Neural cell (in vitro differentiated cells): ENCODE measurements at regions not wholly inside any gene's neighbourhood (a gene's known extent, or its start where the extent isn't known, plus 50 kb on each side); places are given as distances from the start of the nearest gene placed in this dataset.

Experiments
- H2AFZ ChIP-seq: fragments of 200-600, 300-800 bp; sonication (generic), shearing (Covaris generic); 2 replicates; pipeline ENCODE4 v1.6.0; 2014; ENCODE audit warnings: low read depth, mild to moderate bottlenecking, antibody characterized with exemption, low read length, moderate library complexity
- H3F3A ChIP-seq: fragments of 200-600 bp; shearing (Covaris generic); 2 replicates; pipeline ENCODE4 v1.6.1; 2016; ENCODE audit warnings: mild to moderate bottlenecking, moderate library complexity, mixed read lengths, antibody characterized with exemption, low read length; ENCODE audit not compliant: insufficient read depth, poor library complexity, severe bottlenecking
- H3K27ac ChIP-seq: fragments of 200-600, 300-800 bp; sonication (generic), shearing (Covaris generic); 2 replicates; pipeline ENCODE4 v1.5.1; 2014; ENCODE audit warnings: mild to moderate bottlenecking, low read length, moderate library complexity
- H3K27me3 ChIP-seq: fragments of 300-800, 200-600 bp; sonication (generic), shearing (Covaris generic); 2 replicates; pipeline ENCODE4 v1.6.0; 2014; ENCODE audit warnings: mild to moderate bottlenecking, low read depth, low read length, moderate library complexity; ENCODE audit not compliant: insufficient read depth
- H3K36me3 ChIP-seq: fragments of 300-800, 200-600 bp; sonication (generic), shearing (Covaris generic); 2 replicates; pipeline ENCODE4 v1.5.1; 2014; ENCODE audit warnings: mild to moderate bottlenecking, antibody characterized with exemption, low read length, moderate library complexity; ENCODE audit not compliant: insufficient read depth
- H3K4me2 ChIP-seq: fragments of 300-800, 200-600 bp; sonication (generic), shearing (Covaris generic); 2 replicates; pipeline ENCODE4 v1.6.0; 2014; ENCODE audit warnings: mild to moderate bottlenecking, low read length
- H3K4me3 ChIP-seq: fragments of 300-800, 200-600 bp; sonication (generic), shearing (Covaris generic); 2 replicates; pipeline ENCODE4 v1.5.1; 2014; ENCODE audit warnings: mild to moderate bottlenecking, low read length, moderate library complexity
- H3K79me2 ChIP-seq: fragments of 200-600 bp; shearing (Covaris generic); replicated peaks from 2 replicates; pipeline ENCODE4 v1.6.0; 2014; ENCODE audit warnings: mild to moderate bottlenecking, low read length, moderate library complexity; ENCODE audit not compliant: insufficient read depth
- H3K9ac ChIP-seq: fragments of 300-800, 200-600 bp; sonication (generic), shearing (Covaris generic); 2 replicates; pipeline ENCODE4 v1.6.1; 2016; ENCODE audit warnings: mild to moderate bottlenecking, low read length, mixed read lengths
- H3K9me2 ChIP-seq: fragments of 200-600 bp; shearing (Covaris generic); 2 replicates; pipeline ENCODE4 v1.6.1; 2016; ENCODE audit warnings: mild to moderate bottlenecking, low read length, mixed read lengths; ENCODE audit not compliant: insufficient read depth
- H3K9me3 ChIP-seq: fragments of 200-600, 300-800 bp; sonication (generic), shearing (Covaris generic); 2 replicates; pipeline ENCODE4 v1.6.1; 2016; ENCODE audit warnings: mild to moderate bottlenecking, mixed run types, low read length, moderate library complexity, mixed read lengths
- H4K20me1 ChIP-seq: fragments of 200-600 bp; shearing (Covaris generic); 2 replicates; pipeline ENCODE4 v1.6.1; 2016; ENCODE audit warnings: mild to moderate bottlenecking, mixed run types; ENCODE audit not compliant: insufficient read depth
- CTCF ChIP-seq: fragments of 450-650 bp; IDR thresholded peaks from 2 replicates; pipeline ENCODE4 v1.5.1; 2014; ENCODE audit warnings: antibody characterized with exemption, mild to moderate bottlenecking, moderate library complexity; ENCODE audit not compliant: poor library complexity, severe bottlenecking
- EP300 ChIP-seq: fragments of 450-650 bp; conservative IDR thresholded peaks from 2 replicates; pipeline ENCODE4 v1.6.1; 2014; ENCODE audit warnings: antibody characterized with exemption, mild to moderate bottlenecking, moderate library complexity; ENCODE audit not compliant: poor library complexity, severe bottlenecking
- EZH2 ChIP-seq: fragments of 200-600, 300-800 bp; shearing (Covaris generic), sonication (generic); IDR thresholded peaks from 2 replicates; pipeline ENCODE4 v1.6.1; 2014; ENCODE audit warnings: antibody characterized with exemption, low read length, borderline replicate concordance, mild to moderate bottlenecking; ENCODE audit not compliant: insufficient read depth, poor library complexity, severe bottlenecking
- MXI1 ChIP-seq: fragments of 450-650 bp; conservative IDR thresholded peaks from 2 replicates; pipeline ENCODE4 v1.6.1; 2014; ENCODE audit warnings: antibody characterized with exemption, mild to moderate bottlenecking; ENCODE audit not compliant: poor library complexity, severe bottlenecking
- POLR2AphosphoS5 ChIP-seq: IDR thresholded peaks from 2 replicates; pipeline ENCODE4 v1.6.1; 2012
- RAD21 ChIP-seq: fragments of 450-650 bp; conservative IDR thresholded peaks from 2 replicates; pipeline ENCODE4 v1.6.1; 2014; ENCODE audit warnings: antibody characterized with exemption, mild to moderate bottlenecking, moderate library complexity
- REST ChIP-seq: IDR thresholded peaks from 2 replicates; pipeline ENCODE4 v1.6.1; 2012; ENCODE audit warnings: borderline replicate concordance
- SMC3 ChIP-seq: fragments of 450-650 bp; conservative IDR thresholded peaks from 2 replicates; pipeline ENCODE4 v1.6.1; 2014; ENCODE audit warnings: antibody characterized with exemption, mild to moderate bottlenecking, moderate library complexity; ENCODE audit not compliant: poor library complexity
- TAF1 ChIP-seq: IDR thresholded peaks from 2 replicates; pipeline ENCODE4 v1.6.1; 2012; ENCODE audit warnings: low read depth

- H3K27me3 ChIP-seq, result no peaks in the 10 kb centered on the region
- no peak overlapping the region for H2AFZ ChIP-seq
- no peaks in the 10 kb centered on the region for H3K79me2 ChIP-seq
- TF ChIP-seq RAD21 (no peak), SMC3 (no peak)
- no peaks in the 10 kb centered on the region for H3K36me3 ChIP-seq
- no peak overlapping the region for H3K4me3 ChIP-seq
- H3K9me2 ChIP-seq, result no peaks in the 10 kb centered on the region
- H3K4me2 ChIP-seq, result no peak overlapping the region
- H4K20me1 ChIP-seq, result no peaks in the 10 kb centered on the region
- no peaks in the 10 kb centered on the region for H3F3A ChIP-seq
- no peak overlapping the region for H3K9ac ChIP-seq
- no peak overlapping the region for H3K27ac ChIP-seq
- H3K9me3 ChIP-seq, result no peaks in the 10 kb centered on the region
Observed at GRCh38 chr4:156472624-156473023, 499.0 kb downstream of the PDGFC start.

- TF ChIP-seq SMC3 (no peak), TAF1 (no peak), EP300 (no peak), REST (no peak), RAD21 (no peak), MXI1 (no peak), POLR2AphosphoS5 (no peak), EZH2 (no peak), CTCF (no peak)
- Histone ChIP-seq H3K9me2 (no peaks in the 10 kb centered on the region), H3K4me3 (no peak overlapping the region), H4K20me1 (no peaks in the 10 kb centered on the region), H3K9ac (no peak overlapping the region), H2AFZ (no peak overlapping the region), H3K27me3 (no peaks in the 10 kb centered on the region), H3K79me2 (no peaks in the 10 kb centered on the region), H3K4me2 (no peak overlapping the region), H3K27ac (no peak overlapping the region), H3K9me3 (no peaks in the 10 kb centered on the region), H3K36me3 (no peaks in the 10 kb centered on the region), H3F3A (no peaks in the 10 kb centered on the region)
Observed at GRCh38 chr4:156459584-156459983, 505.9 kb upstream of the CTSO start.

- Histone ChIP-seq H2AFZ (no peak overlapping the region), H3K79me2 (no peaks in the 10 kb centered on the region)
Observed at GRCh38 chr4:156456830-156457229, 503.2 kb upstream of the CTSO start.

More at GRCh38 chr4:156456830-156457229, 503.2 kb upstream of the CTSO start:
- no peaks in the 10 kb centered on the region for H3K36me3 ChIP-seq
- no peak overlapping the region for H3K9ac ChIP-seq
- no peaks in the 10 kb centered on the region for H3K9me3 ChIP-seq
- TF ChIP-seq MXI1 (no peak), CTCF (no peak), TAF1 (no peak), RAD21 (no peak), EP300 (no peak), SMC3 (no peak)
- no peaks in the 10 kb centered on the region for H4K20me1 ChIP-seq
- H3K9me2 ChIP-seq, result no peaks in the 10 kb centered on the region
- H3K27me3 ChIP-seq, result no peaks in the 10 kb centered on the region
- H3K4me3 ChIP-seq, result no peak overlapping the region
- no peak overlapping the region for H3K4me2 ChIP-seq
- no peaks in the 10 kb centered on the region for H3F3A ChIP-seq
- no peak overlapping the region for H3K27ac ChIP-seq
